HG03060 (cell line): ENCODE measurements at regions not wholly inside any gene's neighbourhood (a gene's known extent, or its start where the extent isn't known, plus 50 kb on each side); places are given as distances from the start of the nearest gene placed in this dataset.
"Not testable (repeated sequence)": the region's sequence is repeated elsewhere in the genome, so short reads cannot be mapped to it uniquely, and the experiment has no call there.

ENCODE experiments used
- ATAC-seq: cut with Tn5 transposase; IDR thresholded peaks from one replicate; pipeline ENCODE4 v1.9.1; 2021; ENCODE audit warnings: low read depth, moderate number of reproducible peaks; ENCODE audit not compliant: unreplicated experiment

DNA sequence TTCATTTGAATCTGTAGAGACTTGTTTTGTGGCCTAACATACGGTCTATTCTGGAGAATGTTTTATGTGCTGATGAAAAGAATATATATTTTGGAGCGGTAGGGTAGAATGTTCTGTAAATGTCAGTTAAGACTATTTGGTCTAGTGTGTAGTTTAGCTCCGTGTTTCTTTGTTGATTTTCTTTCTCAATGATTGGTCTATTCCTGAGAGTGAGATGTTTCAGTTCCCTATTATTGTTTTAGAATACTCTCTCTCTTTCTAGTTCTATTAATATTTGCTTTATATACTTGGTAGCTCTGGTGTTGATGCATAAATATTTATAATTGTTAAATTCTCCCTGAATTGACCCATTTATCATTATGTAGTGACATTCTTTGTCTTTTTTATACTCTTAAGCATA lies 236.5 kb downstream of the GLUD2 start:
- no peak for ATAC-seq

DNA sequence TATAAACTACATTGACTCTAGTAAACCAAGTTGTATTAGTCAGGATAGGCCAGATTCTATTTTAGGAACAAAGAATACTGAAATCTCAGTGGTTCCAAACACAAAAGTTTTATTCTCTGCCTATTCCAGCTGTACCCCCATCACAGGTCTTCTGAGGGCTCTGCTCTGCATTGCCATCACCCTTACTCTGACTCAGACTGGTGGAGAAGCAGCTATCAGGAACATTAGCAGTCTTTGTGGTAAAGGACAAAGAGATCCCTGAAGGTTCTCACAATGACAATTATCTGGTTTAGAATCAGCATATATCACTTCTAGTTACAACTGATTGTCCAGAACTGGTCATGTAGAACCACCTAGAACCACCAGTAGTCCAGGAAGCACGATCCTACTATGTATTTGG lies 251.1 kb downstream of the GLUD2 start:
- no peak for ATAC-seq

DNA sequence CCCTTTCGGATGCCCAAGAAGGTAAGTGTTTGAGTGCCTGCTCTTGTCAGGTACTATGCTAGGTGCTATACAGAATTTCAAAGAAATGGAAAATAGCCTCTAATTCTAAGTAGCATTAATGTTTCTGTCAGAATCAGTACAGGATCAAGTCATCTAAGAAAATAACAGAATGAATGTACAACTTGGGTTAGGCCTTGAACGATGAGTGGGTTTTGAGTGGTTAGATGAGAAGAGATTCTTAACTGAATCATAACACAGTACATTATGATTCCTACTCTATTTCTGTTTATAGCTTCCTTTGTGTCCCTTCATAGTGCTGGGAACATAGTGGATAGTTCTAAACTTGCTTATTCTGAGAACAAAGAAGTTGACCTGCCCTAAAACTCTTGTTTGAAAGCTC lies 253.9 kb downstream of the GLUD2 start:
- ATAC-seq: no peak

DNA sequence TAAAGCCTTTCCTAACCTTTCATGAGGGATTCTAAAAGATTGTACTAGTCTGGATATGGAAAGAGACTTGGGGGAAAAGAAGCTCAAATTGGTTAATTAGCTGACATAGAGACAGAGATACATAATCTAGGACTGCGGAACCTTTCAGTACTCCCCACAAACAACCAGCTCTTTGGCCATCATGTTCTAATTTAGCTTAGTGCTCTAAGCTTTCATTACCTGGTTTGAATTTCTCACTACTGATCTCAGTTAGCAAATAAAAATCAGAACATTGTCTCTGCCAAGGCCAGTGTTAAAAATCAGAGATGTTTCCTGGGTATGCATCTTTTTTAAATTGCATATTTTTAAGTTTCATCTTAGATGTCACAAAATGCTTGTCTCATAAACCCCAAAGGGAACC lies 254.4 kb downstream of the GLUD2 start:
- ATAC-seq: no peak

DNA sequence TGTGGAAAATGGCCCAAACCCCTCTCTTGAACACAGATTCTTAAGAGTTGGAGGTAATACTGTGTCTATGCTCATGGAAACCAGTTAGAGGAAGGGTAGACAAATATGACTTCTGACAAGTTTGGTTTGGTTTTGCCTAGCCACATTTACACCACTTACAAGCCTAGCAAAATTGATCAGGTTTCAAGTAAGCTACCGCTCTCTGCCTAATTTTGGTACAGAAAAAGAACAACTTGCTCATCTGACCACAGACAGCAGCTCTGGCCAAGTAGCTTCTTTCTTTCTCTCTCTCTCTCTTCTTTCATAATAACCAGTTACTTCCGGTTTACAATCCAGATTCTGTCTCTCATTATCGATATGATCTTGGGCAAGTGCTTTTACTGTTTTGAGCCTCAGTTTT lies 260.0 kb downstream of the GLUD2 start:
- ATAC-seq: peak; percentile 72

DNA sequence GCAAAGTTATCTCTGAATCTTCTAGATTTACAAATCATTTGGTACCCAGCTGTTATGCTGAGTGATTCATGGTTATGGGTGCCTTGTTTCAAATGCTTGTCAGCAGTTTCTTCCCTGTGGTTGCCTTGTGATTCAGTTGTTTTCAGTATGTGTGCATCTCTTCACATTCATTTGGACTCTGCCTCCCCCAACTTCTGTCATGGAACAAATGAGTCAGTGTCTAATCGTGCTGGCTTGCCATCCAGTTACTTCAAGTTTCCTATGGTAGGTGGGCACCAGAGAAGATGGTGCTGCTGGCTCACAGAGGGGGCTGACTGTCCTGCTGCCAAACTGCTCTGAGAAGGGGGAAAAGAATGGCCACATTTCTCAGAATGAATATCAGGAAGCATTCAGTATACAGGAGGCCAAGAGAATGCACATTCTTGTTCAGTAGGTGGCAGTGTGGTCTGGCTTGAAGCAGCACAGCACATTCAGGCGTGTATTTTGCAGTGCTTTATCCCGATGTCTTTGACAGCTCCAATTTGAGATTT lies 260.9 kb downstream of the GLUD2 start:
- ATAC-seq: peak; percentile 69

DNA sequence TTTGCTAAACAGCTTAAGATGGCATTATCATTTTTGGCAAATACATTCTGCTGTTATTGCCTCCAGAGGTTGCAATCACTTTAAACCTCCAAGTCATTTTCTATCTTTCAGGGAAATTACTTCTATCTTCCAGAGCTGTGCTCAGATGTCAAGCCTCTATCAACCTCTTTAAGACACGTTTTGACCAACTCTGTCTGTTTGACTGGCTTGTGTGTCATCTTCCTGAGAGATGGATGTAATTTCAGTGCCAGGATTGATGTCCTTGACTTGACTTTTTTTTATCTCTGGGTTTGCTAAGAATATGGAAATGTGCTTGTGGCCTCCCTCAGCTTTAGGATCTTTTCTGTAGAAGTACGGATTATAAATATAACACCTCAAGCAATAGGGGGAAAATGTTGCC lies 263.4 kb downstream of the GLUD2 start:
- ATAC-seq: no peak

DNA sequence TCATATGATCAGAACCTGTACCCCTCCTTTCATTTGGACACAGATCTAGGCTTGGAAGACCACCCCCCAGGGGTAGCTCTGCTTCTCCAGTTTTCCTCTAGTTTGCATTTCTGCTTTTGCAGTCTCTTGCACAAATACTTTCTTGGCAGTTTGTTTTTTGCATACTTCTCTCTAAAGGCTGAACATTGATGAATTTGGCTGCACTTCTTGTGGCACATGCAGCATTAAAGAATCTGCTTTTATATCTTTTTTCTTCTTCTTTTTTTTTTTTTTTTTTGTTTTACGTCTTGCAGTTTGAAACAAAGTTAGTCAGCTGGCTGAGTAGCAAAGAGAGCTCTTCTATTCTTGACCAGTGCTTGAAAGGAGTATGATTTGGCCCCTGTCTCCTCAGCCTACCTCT lies 273.0 kb downstream of the GLUD2 start:
- ATAC-seq: no peak

DNA sequence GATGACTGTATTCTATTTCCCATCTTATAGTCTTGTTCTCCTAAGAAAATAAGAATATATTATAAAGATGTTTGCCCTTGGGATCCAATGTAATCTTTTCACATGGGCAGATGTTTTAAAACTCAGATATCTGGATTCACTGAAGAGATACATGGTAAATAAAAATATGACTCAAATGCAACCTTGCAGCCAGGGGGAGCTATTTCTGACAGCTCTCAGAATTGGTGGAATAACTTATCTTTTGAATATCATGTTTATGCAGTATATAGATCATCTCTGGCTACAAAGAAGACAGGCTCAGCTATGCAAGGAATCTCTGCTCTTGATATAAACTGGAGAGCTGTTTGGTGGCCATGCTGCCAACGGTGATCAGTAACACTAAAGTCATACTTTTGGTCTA lies 274.7 kb downstream of the GLUD2 start:
- ATAC-seq: no peak

DNA sequence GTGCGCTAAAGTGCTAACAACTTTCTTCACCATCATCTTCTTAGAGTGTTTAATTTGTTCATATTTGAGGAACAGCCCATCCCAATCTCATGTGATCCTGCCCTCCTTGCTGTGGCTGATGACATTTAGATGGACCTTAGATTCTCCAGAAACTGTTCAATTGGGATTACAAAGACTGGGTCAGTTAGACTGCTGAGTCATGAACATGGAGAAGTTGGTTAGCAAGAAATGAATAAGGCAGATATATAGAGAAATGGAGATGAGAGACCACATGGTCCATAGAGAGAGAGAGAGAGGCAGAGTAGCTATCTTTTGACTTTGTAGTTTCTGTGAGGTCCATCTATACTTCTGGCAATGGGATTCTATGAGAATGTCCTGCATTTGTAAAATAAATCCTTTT lies 275.9 kb downstream of the GLUD2 start:
- ATAC-seq: no peak

DNA sequence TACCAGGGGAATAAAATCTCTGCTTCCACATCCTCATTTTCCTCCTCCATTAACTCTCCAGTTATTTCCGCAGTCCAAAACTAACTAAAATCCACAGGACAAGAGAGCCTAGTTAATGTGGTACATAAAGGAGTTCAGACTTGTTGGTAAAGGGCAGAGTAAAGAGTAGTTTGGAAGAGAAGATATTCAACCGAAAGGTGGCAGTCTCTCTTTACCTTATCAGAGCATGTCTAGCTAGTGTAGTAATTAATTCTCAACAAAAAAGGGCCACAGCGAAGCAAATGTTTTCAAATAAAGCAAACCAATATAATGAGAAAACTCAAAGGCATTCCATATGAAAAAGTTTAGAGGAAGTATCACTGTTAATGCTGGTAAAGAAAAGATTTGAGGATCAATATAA lies 286.5 kb downstream of the GLUD2 start:
- ATAC-seq: no peak

DNA sequence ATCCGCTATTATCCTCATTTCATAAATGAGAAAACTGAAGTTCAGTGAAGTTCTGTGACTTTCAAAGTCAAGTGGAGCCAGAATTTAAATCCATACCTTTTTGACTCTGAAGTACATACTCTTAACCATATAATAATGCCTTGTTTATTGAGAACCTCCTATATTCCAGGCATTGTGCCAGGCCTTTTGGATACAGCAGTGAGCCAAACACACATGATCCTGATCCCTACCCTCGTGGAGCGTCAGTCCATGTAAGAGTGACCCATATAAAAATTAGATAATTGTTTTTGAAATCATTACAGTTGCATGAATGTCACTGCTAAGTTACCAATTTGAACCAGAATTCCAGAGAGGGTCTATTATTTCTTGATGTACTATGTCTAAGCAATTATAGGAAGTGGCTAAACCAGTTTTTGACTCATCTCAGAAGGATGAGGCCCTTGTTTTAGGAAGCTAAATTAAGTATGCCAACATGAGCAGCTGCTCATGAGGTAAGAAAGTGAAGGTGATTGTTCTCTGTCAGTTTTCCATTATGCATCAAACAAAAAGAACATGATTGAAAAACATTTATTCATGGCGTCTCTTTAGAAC lies 289.5 kb downstream of the GLUD2 start:
- ATAC-seq: no peak

DNA sequence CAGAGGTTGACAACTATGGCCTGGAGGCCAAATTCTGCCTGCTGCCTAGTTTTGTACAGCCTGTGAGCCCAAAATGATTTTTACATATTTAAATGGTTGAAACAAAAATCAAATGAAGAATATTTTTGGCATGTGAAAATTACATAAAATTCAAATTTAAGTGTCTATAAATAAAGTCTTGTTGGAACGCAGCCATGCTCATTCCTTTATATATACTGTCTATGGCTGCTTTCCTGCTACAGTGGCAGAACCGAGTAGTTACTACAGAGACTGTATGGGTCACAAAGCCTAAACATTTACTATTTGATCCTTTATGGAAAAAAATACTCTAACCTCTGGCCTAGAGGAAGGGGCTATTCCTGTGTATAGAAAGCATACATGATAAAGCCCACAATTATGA lies 290.4 kb downstream of the GLUD2 start:
- ATAC-seq: no peak

DNA sequence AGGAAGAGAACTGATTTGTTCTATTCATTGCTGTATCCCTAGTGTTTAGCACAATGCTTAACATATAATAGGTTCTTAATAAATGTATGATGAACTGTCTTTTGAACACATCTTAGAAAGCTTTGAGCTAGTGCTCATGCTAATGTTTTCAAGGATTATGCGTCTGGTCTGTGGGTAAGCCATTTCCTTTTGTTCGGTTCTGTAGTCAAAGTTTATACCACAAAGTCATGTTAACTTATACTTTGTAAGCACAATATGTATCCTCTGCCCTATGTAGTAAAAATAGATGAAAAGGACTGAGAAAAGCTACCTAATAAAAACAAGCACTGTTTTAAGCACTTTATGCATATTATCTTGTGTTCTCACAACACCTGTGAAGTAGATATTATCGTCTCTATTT lies 301.9 kb downstream of the GLUD2 start:
- ATAC-seq: no peak

DNA sequence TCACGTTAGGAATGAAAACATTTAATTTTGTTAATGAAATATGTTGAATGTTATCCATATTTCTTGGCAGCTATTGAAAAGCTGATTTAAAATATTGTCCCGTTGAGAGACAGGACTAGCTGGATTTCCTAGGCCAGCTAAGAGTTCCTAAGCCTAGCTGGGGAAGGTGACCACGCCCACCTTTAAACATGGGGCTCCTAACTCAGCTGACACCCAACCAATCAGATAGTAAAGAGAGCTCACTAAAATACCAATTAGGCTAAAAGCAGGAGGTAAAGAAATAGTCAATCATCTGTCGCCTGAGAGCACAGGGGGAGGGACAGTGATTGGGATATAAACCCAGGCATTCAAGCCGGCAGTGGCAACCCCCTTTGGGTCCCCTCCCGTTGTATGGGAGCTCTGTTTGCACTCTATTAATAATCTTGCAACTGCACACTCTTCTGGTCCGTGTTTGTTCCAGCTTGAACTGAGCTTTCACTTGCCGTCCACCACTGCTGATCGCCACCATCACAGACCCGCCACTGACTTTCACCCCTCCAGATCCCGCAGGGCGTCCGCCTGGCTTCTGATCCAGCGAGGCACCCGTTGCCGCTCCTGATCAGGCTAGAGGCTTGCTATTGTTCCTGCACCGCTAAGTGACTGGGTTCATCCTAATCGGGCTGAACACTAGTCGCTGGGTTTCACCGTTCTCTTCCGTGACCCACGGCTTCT lies 308.9 kb downstream of the GLUD2 start:
- no peak for ATAC-seq

DNA sequence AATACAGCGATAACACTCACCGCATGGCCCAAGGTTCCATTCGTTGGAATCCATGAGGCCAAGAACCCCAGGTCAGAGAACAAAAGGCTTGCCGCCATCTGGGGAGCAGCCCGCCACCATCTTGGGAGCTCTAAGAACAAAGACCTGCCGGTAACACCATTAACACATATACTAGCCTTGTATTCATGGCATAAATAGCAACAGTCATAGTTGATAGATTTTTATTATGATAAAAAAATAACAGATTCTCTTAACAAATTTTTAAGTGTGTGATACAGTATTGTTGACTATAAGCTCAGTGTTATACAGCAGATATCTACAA lies 309.4 kb downstream of the GLUD2 start:
- no peak for ATAC-seq

DNA sequence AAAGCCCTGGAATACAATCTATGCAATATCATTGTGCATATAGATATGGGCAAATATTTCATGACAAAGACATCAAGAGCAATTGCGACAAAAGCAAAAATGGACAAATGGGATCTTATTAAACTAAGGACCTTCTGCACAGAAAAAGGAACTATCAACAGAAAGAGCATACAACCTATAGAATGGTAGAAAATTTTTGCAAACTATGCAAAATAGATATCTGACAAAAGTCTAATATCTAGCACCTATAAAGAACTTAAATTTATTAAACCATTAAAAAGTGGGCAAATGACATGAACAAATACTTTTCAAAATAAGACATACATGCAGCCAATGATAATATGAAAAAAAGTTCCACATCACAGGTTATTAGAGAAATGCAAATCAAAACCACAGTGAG lies 312.9 kb downstream of the GLUD2 start:
- no peak for ATAC-seq

DNA sequence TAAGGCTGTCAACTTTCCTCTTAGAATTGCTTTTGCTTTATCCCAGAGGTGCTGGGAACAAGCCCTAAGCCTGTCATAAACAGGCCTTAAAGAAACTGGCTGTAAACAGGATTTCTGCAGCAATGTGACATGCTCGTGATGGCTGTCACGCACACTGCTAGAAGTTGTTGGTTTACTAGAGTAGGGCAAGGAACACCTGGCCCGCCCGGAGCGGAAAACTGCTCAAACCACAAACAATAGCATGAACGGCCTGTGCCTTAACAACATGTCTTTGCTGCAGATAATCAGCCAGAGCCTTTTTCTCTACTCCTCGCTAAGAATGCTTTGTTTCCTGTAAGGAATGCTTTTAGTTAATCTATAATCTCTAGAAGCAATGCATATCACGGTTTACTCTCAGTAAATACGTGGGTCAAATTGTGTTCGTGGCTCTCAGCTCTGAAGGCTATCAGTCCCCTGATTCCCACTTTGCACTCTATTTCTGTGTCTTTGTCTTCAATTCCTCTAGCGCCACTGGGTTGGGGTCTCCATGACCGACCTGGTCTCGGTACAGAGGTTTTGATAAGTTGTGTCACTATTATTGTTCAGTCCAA lies 318.3 kb downstream of the GLUD2 start:
- no peak for ATAC-seq

DNA sequence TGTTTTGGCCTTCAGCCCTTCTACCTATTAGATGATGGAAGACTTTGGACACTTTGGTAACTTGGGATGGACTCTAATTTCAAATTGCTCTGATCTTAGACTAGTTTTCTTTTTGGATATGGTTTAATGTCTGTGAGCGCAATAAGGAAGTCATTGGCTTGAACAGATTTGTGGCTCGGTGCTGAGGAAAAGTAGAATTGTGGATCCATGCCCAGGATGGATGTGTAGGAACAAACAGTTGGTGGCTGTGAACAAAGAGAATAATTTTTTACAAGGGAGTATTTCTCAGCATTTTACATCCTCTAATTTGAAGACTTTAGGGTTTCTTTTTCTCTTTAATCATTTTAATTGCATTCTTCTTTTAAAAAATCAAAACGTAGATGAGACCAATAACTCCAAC lies 327.1 kb downstream of the GLUD2 start:
- no peak for ATAC-seq

DNA sequence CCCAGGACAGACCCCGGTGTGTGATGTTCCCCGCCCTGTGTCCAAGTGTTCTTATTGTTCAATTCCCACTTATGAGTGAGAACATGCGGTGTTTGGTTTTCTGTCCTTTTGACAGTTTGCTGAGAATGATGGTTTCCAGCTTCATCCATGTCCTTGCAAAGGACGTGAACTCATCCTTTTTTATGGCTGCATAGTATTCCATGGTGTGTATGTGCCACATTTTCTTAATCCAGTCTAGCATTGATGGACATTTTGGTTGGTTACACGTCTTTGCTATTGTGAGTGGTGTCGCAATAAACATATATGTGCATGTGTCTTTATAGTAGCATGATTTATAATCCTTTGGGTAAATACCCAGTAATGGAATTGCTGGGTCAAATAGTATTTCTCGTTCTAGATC lies 334.5 kb downstream of the GLUD2 start:
- not testable (repeated sequence) for ATAC-seq

DNA sequence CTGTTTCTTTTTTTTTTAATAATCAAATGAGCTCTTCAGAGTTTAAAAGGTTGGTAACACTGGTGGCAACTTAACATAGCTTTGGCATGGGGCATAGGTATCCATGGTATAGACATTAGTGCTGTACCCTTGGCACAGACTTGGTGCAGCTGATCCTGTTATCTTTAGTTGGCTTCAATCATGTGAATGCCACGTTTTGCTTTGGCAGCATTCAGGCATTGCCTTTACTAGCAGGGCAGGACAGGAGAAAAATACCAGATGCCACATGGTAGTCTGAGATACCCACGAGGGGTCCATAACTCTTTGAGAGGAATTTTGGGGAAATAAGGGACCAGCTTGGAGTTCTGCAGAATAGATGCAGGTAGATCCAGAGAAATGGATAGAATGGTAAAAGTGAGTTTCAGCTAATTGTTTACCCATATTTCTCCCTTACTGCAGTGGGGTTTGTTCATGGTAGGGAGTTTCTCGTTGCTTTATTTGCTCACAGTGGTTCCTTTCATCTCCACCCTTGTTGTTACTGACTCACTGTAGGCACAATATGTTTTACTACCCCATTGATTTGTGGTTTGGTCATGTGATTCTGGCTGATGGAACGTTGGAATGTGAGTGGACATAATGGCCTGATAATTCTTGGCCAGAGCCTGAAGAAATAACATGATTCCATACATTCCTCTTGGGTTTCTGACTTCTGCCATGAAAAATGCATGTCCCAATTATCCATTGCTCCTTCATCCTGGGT lies 342.7 kb downstream of the GLUD2 start:
- ATAC-seq: no peak

DNA sequence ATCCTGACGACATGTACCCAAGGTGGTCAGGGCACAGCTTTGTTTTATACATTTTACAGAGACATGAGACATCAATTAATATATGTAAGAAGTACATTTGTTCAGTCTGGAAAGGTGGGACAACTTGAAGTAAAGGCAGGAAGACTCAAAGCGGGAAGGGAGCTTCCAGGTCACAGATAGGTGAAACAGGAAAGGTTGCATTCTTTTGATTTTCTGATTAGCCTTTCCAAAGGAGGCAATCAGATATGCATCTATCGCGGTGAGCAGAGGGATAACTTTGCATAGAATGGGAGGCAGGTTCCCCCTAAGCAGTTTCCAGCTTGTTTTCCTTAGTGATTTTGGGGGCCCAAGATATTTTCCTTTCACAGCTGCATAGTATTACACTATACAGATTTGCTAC lies 358.4 kb downstream of the GLUD2 start:
- no peak for ATAC-seq
